Mammary epithelial cell (primary cell): ENCODE measurements at regions not wholly inside any gene's neighbourhood (a gene's known extent, or its start where the extent isn't known, plus 50 kb on each side); places are given as distances from the start of the nearest gene placed in this dataset.

Source experiments
- CTCF ChIP-seq, 2 donors: IDR thresholded peaks in 1 of 2; conservative IDR thresholded peaks in 1 of 2; 2 replicates each; pipeline ENCODE4 v1.5.1; 2011 to 2012; ENCODE audit warnings: inconsistent platforms in 2 of 2, low read length in 2 of 2, mild to moderate bottlenecking in 2 of 2, control low read depth in 1 of 2, low read depth in 1 of 2; ENCODE audit not compliant: insufficient read depth in 1 of 2; ENCODE audit errors: extremely low read depth in 1 of 2
- EZH2 ChIP-seq: IDR thresholded peaks from 2 replicates; pipeline ENCODE4 v1.6.1; 2012; ENCODE audit warnings: low read length, inconsistent platforms, borderline replicate concordance

- no peak for TF ChIP-seq CTCF (conservative IDR thresholded peaks at IDR 0.05 in 1 of 2, IDR thresholded peaks at IDR 0.05 in 1 of 2; ENCODE audit: extremely low read depth in 1 of 2, insufficient read depth in 1 of 2, low read depth in 1 of 2, low read length in 2 of 2)
- no peak for TF ChIP-seq EZH2
Measured at GRCh38 chr3:117238806-117239205, 529.2 kb downstream of the TUSC7 start.
